HEK293 (cell line): ENCODE measurements at regions not wholly inside any gene's neighbourhood (a gene's known extent, or its start where the extent isn't known, plus 50 kb on each side); places are given as distances from the start of the nearest gene placed in this dataset.

Source experiments
- CTCF ChIA-PET: fragments of 350-600 bp; formaldehyde crosslinking; extraction: SDS; loops from one replicate; lab custom pipeline; 2021; ENCODE audit warnings: antibody characterized with exemption; lab: Yijun Ruan, JAX
- POLR2A ChIA-PET: fragments of 300-600 bp; formaldehyde crosslinking; extraction: SDS; loops from one replicate; lab custom pipeline; 2020; ENCODE audit warnings: antibody characterized with exemption, inconsistent platforms; lab: Yijun Ruan, JAX
- H3K27ac ChIP-seq: fragments of 200-500 bp; sonication (Bioruptor generic); 2 replicates; pipeline ENCODE4 v1.5.1; 2014; ENCODE audit warnings: low read depth, low read length, control low read depth, inconsistent platforms; ENCODE audit errors: extremely low read depth
- H3K36me3 ChIP-seq, 2 experiments: fragments of 200-500 bp in 1 of 2; sonication (Bioruptor generic) in 1 of 2; 1 replicate in 1 of 2; 2 replicates in 1 of 2; pipeline ENCODE4 v1.5.1; 2014 to 2017; ENCODE audit warnings: inconsistent platforms in 2 of 2, low read length in 2 of 2; ENCODE audit not compliant: control insufficient read depth in 2 of 2, insufficient read depth in 1 of 2
- H3K4me1 ChIP-seq: fragments of 200-500 bp; sonication (Bioruptor generic); 2 replicates; pipeline ENCODE4 v1.5.1; 2014; ENCODE audit warnings: mild to moderate bottlenecking, low read length, inconsistent platforms; ENCODE audit not compliant: control insufficient read depth, insufficient read depth
- H3K4me3 ChIP-seq: 2 replicates; pipeline ENCODE4 v1.5.1; 2011; ENCODE audit warnings: low read depth, mild to moderate bottlenecking, control low read depth, low read length, moderate library complexity
- H3K9me3 ChIP-seq: fragments of 200-500 bp; sonication (Bioruptor generic); 2 replicates; pipeline ENCODE4 v1.5.1; 2014; ENCODE audit warnings: low read depth, low read length, inconsistent platforms; ENCODE audit not compliant: control insufficient read depth, insufficient read depth
- GLI2 ChIP-seq: fragments of 450-650 bp; formaldehyde crosslinking; IDR thresholded peaks from 2 replicates; pipeline ENCODE4; 2017; ENCODE audit warnings: missing biosample characterization, missing genetic modification characterization, low read depth, borderline replicate concordance
- KLF7 ChIP-seq: fragments of 450-650 bp; formaldehyde crosslinking; IDR thresholded peaks from 2 replicates; pipeline ENCODE4 v1.5.1; 2016; ENCODE audit warnings: missing biosample characterization, missing genetic modification characterization, borderline replicate concordance
- PRDM1 ChIP-seq: fragments of 450-650 bp; formaldehyde crosslinking; IDR thresholded peaks from 2 replicates; pipeline ENCODE4; 2016; ENCODE audit warnings: missing biosample characterization, missing genetic modification characterization
- SCRT2 ChIP-seq: fragments of 450-650 bp; formaldehyde crosslinking; IDR thresholded peaks from 2 replicates; pipeline ENCODE4 v1.5.1; 2016; ENCODE audit warnings: missing biosample characterization, missing genetic modification characterization
- ZBTB17 ChIP-seq: fragments of 450-650 bp; formaldehyde crosslinking; IDR thresholded peaks from 2 replicates; pipeline ENCODE4 v1.5.1; 2016; ENCODE audit warnings: missing biosample characterization, missing genetic modification characterization
- ZBTB20 ChIP-seq: fragments of 450-650 bp; formaldehyde crosslinking; IDR thresholded peaks from 2 replicates; pipeline ENCODE4 v1.5.1; 2016; ENCODE audit warnings: missing biosample characterization, missing genetic modification characterization
- ZNF18 ChIP-seq: fragments of 450-650 bp; formaldehyde crosslinking; IDR thresholded peaks from 2 replicates; pipeline ENCODE4 v1.5.1; 2016; ENCODE audit warnings: missing biosample characterization, missing genetic modification characterization
- ZNF26 ChIP-seq: fragments of 450-650 bp; formaldehyde crosslinking; IDR thresholded peaks from 2 replicates; pipeline ENCODE4 v1.5.1; 2016; ENCODE audit warnings: missing biosample characterization, missing genetic modification characterization
- ZNF324 ChIP-seq: fragments of 450-650 bp; formaldehyde crosslinking; IDR thresholded peaks from 2 replicates; pipeline ENCODE4 v1.5.1; 2016; ENCODE audit warnings: missing biosample characterization, missing genetic modification characterization
- ZNF416 ChIP-seq: fragments of 450-650 bp; formaldehyde crosslinking; IDR thresholded peaks from 2 replicates; pipeline ENCODE4 v1.5.1; 2016; ENCODE audit warnings: missing biosample characterization, missing genetic modification characterization
- ZNF558 ChIP-seq: fragments of 450-650 bp; formaldehyde crosslinking; IDR thresholded peaks from 2 replicates; pipeline ENCODE4 v1.5.1; 2016; ENCODE audit warnings: missing biosample characterization, missing genetic modification characterization
- ZNF621 ChIP-seq: fragments of 450-650 bp; formaldehyde crosslinking; IDR thresholded peaks from 2 replicates; pipeline ENCODE4 v1.5.1; 2017; ENCODE audit warnings: missing biosample characterization, missing genetic modification characterization
- ZNF623 ChIP-seq: fragments of 450-650 bp; formaldehyde crosslinking; IDR thresholded peaks from 2 replicates; pipeline ENCODE4 v1.5.1; 2016; ENCODE audit warnings: missing biosample characterization, missing genetic modification characterization
- ZNF660 ChIP-seq: fragments of 450-650 bp; IDR thresholded peaks from 2 replicates; pipeline ENCODE4 v1.5.1; 2018; ENCODE audit warnings: missing biosample characterization, mild to moderate bottlenecking, missing genetic modification characterization
- TF ChIP-seq, protein P1 (sequence below): fragments of 450-650 bp; formaldehyde crosslinking; IDR thresholded peaks from 2 replicates; pipeline ENCODE4 v1.5.1; 2016; ENCODE audit warnings: missing biosample characterization, missing genetic modification characterization
- TF ChIP-seq, protein P2 (sequence below): fragments of 450-650 bp; formaldehyde crosslinking; IDR thresholded peaks from 2 replicates; pipeline ENCODE4 v1.5.1; 2016; ENCODE audit warnings: missing biosample characterization, missing genetic modification characterization, borderline replicate concordance

DNA sequence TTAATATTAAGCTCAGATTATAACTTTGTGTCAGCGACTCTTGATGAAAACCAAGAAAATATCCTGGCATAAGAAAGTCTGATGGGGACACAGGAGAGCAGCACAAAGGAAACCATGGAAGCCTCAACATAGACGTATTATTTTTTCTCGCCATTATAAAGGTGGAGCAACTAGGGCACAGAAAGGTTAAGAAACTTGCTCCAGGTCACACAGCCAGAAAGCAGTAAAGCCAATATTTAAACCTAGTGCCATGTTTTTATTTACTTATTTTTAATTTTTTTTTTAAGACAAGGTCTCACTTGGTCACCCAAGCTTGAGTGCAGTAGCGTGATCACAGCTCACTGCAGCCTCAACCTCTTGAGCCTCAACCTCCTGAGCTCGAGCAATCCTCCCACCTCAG lies 259.3 kb downstream of the PREX1 start:
- ChIA-PET CTCF (no interaction called here), POLR2A (interaction anchor here (0.9 kb wide), 1 partner anchor 30 kb away, joined by 3 read pairs; no protein-coding TSS in a partner anchor)
- no peaks in the 10 kb centered on the region for H3K9me3 ChIP-seq
- no peak overlapping the region for H3K4me3 ChIP-seq
- H3K4me1 ChIP-seq: no peaks in the 10 kb centered on the region
- H3K36me3 ChIP-seq: no peaks in the 10 kb centered on the region
- no peak overlapping the region for H3K27ac ChIP-seq
- TF ChIP-seq ZNF621 (tag by site-specific recombination) (no peak), ZBTB17 (tag by site-specific recombination) (no peak), ZNF18 (tag by site-specific recombination) (no peak), KLF7 (tag by site-specific recombination) (no peak), PRDM1 (tag by site-specific recombination) (no peak), ZNF324 (tag by site-specific recombination) (no peak), ZNF26 (tag by site-specific recombination) (no peak), ZBTB20 (no peak), SCRT2 (tag by site-specific recombination) (no peak), ZNF558 (tag by site-specific recombination) (no peak), GLI2 (no peak), ZNF660 (tag by site-specific recombination) (no peak), ZNF416 (tag by site-specific recombination) (no peak)
- TF ChIP-seq, protein P1, sequence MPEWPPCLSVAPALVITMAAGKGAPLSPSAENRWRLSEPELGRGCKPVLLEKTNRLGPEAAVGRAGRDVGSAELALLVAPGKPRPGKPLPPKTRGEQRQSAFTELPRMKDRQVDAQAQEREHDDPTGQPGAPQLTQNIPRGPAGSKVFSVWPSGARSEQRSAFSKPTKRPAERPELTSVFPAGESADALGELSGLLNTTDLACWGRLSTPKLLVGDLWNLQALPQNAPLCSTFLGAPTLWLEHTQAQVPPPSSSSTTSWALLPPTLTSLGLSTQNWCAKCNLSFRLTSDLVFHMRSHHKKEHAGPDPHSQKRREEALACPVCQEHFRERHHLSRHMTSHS (tag by site-specific recombination): no peak
- TF ChIP-seq, protein P2, sequence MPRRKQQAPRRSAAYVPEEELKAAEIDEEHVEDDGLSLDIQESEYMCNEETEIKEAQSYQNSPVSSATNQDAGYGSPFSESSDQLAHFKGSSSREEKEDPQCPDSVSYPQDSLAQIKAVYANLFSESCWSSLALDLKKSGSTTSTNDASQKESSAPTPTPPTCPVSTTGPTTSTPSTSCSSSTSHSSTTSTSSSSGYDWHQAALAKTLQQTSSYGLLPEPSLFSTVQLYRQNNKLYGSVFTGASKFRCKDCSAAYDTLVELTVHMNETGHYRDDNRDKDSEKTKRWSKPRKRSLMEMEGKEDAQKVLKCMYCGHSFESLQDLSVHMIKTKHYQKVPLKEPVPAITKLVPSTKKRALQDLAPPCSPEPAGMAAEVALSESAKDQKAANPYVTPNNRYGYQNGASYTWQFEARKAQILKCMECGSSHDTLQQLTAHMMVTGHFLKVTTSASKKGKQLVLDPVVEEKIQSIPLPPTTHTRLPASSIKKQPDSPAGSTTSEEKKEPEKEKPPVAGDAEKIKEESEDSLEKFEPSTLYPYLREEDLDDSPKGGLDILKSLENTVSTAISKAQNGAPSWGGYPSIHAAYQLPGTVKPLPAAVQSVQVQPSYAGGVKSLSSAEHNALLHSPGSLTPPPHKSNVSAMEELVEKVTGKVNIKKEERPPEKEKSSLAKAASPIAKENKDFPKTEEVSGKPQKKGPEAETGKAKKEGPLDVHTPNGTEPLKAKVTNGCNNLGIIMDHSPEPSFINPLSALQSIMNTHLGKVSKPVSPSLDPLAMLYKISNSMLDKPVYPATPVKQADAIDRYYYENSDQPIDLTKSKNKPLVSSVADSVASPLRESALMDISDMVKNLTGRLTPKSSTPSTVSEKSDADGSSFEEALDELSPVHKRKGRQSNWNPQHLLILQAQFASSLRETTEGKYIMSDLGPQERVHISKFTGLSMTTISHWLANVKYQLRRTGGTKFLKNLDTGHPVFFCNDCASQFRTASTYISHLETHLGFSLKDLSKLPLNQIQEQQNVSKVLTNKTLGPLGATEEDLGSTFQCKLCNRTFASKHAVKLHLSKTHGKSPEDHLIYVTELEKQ (tag by site-specific recombination): no peak

DNA sequence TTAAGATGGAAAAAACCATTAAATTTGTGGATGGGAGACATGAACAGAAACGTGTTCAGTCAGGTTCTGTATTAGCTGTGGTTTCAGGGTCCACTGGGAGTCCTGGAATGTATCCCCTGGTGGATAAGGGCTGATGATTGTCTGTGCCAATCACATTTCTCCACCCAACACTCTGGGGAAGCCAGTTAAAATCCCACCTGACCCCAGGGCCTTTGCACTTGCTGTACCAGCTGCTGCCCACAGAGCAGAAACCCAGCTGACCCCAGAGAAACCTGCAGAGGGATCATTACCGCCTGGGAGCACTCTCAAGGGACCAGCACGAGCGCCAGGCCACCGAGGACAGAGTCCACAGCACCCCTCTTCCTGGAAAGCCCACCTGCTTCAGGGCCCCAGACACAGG lies 260.7 kb downstream of the PREX1 start:
- POLR2A ChIA-PET: no interaction called here
- Histone ChIP-seq H3K36me3 (no peaks in the 10 kb centered on the region), H3K27ac (no peak overlapping the region), H3K4me3 (no peak overlapping the region), H3K4me1 (no peaks in the 10 kb centered on the region), H3K9me3 (no peaks in the 10 kb centered on the region)
- CTCF ChIA-PET: interaction anchor here (0.6 kb wide), 2 partner anchors 29 to 522 kb away, joined by 3 read pairs; no protein-coding TSS in a partner anchor
- TF ChIP-seq ZNF621 (tag by site-specific recombination) (no peak), ZNF623 (tag by site-specific recombination) (peak; percentile 88)
- TF ChIP-seq, all 188 proteins: peak for 1
